A549 (cell line): ENCODE measurements at regions not wholly inside any gene's neighbourhood (a gene's known extent, or its start where the extent isn't known, plus 50 kb on each side); places are given as distances from the start of the nearest gene placed in this dataset.

ENCODE experiments used
- ATAC-seq, 2 experiments: fragments of 200-7000 bp in 1 of 2; fragments of >200 bp in 1 of 2; cut with Nextera tagmentation in 1 of 2; cut with Tn5 transposase in 1 of 2; 3 replicates each; pipeline versions ENCODE4 v1.8.0 to v1.9.1; 2018 to 2020; ENCODE audit warnings: mild to moderate bottlenecking in 1 of 2, moderate library complexity in 1 of 2
- CTCF ChIA-PET: fragments of 300-600 bp; sonication (Branson Sonifier 250); formaldehyde crosslinking; extraction: SDS; loops from one replicate; lab custom pipeline; 2021; ENCODE audit warnings: antibody characterized with exemption, inconsistent platforms; lab: Yijun Ruan, JAX
- POLR2A ChIA-PET: fragments of 350-600 bp; formaldehyde crosslinking; extraction: SDS; loops from one replicate; lab custom pipeline; 2021; ENCODE audit warnings: antibody characterized with exemption, inconsistent platforms; lab: Yijun Ruan, JAX
- DNase-seq, 2 experiments: peaks; one replicate each; pipeline versions ENCODE4 v3.0.0 to v3.0.0-alpha.2; 2011 to 2016; ENCODE audit warnings: low read depth in 1 of 2, low spot score in 1 of 2
- FAIRE-seq: peaks from 2 replicates; lab custom pipeline; 2011; peaks lifted over from hg19 to GRCh38; lab: Jason Lieb, UNC
- H3K27ac ChIP-seq, 2 experiments: fragments of >200 bp; sonication (Bioruptor Twin); formaldehyde crosslinking; 3 replicates each; pipeline ENCODE4 v1.5.1; 2016 to 2017
- H3K4me1 ChIP-seq: fragments of >200 bp; sonication (Bioruptor Twin); formaldehyde crosslinking; 3 replicates; pipeline ENCODE4 v1.6.1; 2016
- H3K4me2 ChIP-seq: fragments of >200 bp; sonication (Bioruptor Twin); formaldehyde crosslinking; 3 replicates; pipeline ENCODE4 v1.6.1; 2016
- H3K4me3 ChIP-seq: fragments of >200 bp; sonication (Bioruptor Twin); formaldehyde crosslinking; 3 replicates; pipeline ENCODE4 v1.5.1; 2016
- H3K9me3 ChIP-seq: fragments of >200 bp; sonication (Bioruptor Twin); formaldehyde crosslinking; 3 replicates; pipeline ENCODE4 v1.6.1; 2016
- BHLHE40 ChIP-seq: IDR thresholded peaks from 2 replicates; pipeline ENCODE4 v1.6.1; 2012; ENCODE audit warnings: low read depth, low read length, inconsistent platforms
- CEBPB ChIP-seq, 2 experiments: fragments of >200 bp in 1 of 2; sonication (Bioruptor Twin) in 1 of 2; formaldehyde crosslinking in 1 of 2; IDR thresholded peaks; 2 replicates each; pipeline ENCODE4 v1.6.1; 2012 to 2016
- CHD4 ChIP-seq: fragments of 200-600 bp; sonication (generic); IDR thresholded peaks from 2 replicates; pipeline ENCODE4 v1.6.1; 2016; ENCODE audit warnings: antibody characterized with exemption, mild to moderate bottlenecking, borderline replicate concordance
- FOSL2 ChIP-seq, 2 experiments: fragments of 450-650 bp in 1 of 2; fragments of >200 bp in 1 of 2; sonication (Bioruptor Twin) in 1 of 2; formaldehyde crosslinking; IDR thresholded peaks; 2 replicates each; pipeline versions ENCODE4 v1.5.0 to v1.6.1; 2016 to 2020; ENCODE audit warnings: mild to moderate bottlenecking in 1 of 2, moderate library complexity in 1 of 2
- HOXA7 ChIP-seq: fragments of 250-450 bp; sonication (Bioruptor Pico); IDR thresholded peaks from 2 replicates; pipeline ENCODE4 v1.5.0; 2020; ENCODE audit warnings: mild to moderate bottlenecking, moderate library complexity
- JUN ChIP-seq, 2 experiments: fragments of >200 bp; sonication (Bioruptor Twin); formaldehyde crosslinking; IDR thresholded peaks; 2 replicates in 1 of 2; 3 replicates in 1 of 2; pipeline ENCODE4 v1.6.1; 2016 to 2017
- KDM1A ChIP-seq: fragments of 200-600 bp; sonication (generic); IDR thresholded peaks from 2 replicates; pipeline ENCODE4 v1.6.1; 2016; ENCODE audit warnings: low read depth, mild to moderate bottlenecking
- MAZ ChIP-seq: fragments of 150-350 bp; IDR thresholded peaks from 2 replicates; pipeline ENCODE4 v1.6.1; 2014; ENCODE audit warnings: antibody characterized with exemption, low read depth, low read length, borderline replicate concordance
- MYC ChIP-seq: IDR thresholded peaks from 2 replicates; pipeline ENCODE4 v1.6.1; 2012; ENCODE audit warnings: mild to moderate bottlenecking, inconsistent platforms, low read length, improper control_type of control experiment, borderline replicate concordance
- NFE2L2 ChIP-seq: fragments of 150-350 bp; conservative IDR thresholded peaks from 2 replicates; pipeline ENCODE4 v1.6.1; 2014; ENCODE audit warnings: low read length
- NPAS2 ChIP-seq: fragments of 250-450 bp; sonication (Bioruptor Pico); IDR thresholded peaks from 2 replicates; pipeline ENCODE4 v1.8.0; 2022; ENCODE audit warnings: mild to moderate bottlenecking, moderate library complexity, borderline replicate concordance
- NR3C1 ChIP-seq: fragments of >200 bp; sonication (Bioruptor Twin); formaldehyde crosslinking; IDR thresholded peaks from 3 replicates; pipeline ENCODE4 v1.6.1; 2017
- RAD21 ChIP-seq, 2 experiments: fragments of >200 bp in 1 of 2; sonication (Bioruptor Twin) in 1 of 2; formaldehyde crosslinking in 1 of 2; IDR thresholded peaks in 1 of 2; conservative IDR thresholded peaks in 1 of 2; 2 replicates in 1 of 2; 3 replicates in 1 of 2; pipeline ENCODE4 v1.6.1; 2012 to 2018; ENCODE audit warnings: inconsistent platforms in 1 of 2
- RFX5 ChIP-seq: fragments of 450-650 bp; IDR thresholded peaks from 2 replicates; pipeline ENCODE4 v1.7.1; 2014; ENCODE audit warnings: antibody characterized with exemption, mild to moderate bottlenecking, moderate library complexity
- SMC3 ChIP-seq: fragments of >200 bp; sonication (Bioruptor Twin); formaldehyde crosslinking; IDR thresholded peaks from 3 replicates; pipeline ENCODE4 v1.6.1; 2018; ENCODE audit warnings: inconsistent platforms
- ZC3H11A ChIP-seq: fragments of 450-650 bp; IDR thresholded peaks from 2 replicates; pipeline ENCODE4 v1.6.1; 2014; ENCODE audit warnings: antibody characterized with exemption, mild to moderate bottlenecking
- ZFP36 ChIP-seq: fragments of 450-650 bp; IDR thresholded peaks from 2 replicates; pipeline ENCODE4 v1.6.1; 2014; ENCODE audit warnings: borderline replicate concordance; ENCODE audit not compliant: partially characterized antibody
- ZNF302 ChIP-seq: fragments of 250-450 bp; sonication (Bioruptor Pico); IDR thresholded peaks from 2 replicates; pipeline ENCODE4 v1.9.0; 2021; ENCODE audit warnings: inconsistent platforms, mild to moderate bottlenecking, moderate library complexity
- WGBS: methylation state at CpG from one replicate; pipeline ENCODE4 v1.1.6; 2017; ENCODE audit errors: missing lambda C conversion rate; 5-methylcytosine and 5-hydroxymethylcytosine counted together
- TF ChIP-seq, protein P1 (sequence below): fragments of 200-600 bp; sonication (generic); IDR thresholded peaks from 2 replicates; pipeline ENCODE4 v1.6.1; 2016; ENCODE audit warnings: antibody characterized with exemption, mild to moderate bottlenecking, moderate library complexity
- TF ChIP-seq, protein P2 (sequence below): fragments of 450-650 bp; IDR thresholded peaks from 2 replicates; pipeline ENCODE4 v1.6.1; 2014; ENCODE audit warnings: antibody characterized with exemption

DNA sequence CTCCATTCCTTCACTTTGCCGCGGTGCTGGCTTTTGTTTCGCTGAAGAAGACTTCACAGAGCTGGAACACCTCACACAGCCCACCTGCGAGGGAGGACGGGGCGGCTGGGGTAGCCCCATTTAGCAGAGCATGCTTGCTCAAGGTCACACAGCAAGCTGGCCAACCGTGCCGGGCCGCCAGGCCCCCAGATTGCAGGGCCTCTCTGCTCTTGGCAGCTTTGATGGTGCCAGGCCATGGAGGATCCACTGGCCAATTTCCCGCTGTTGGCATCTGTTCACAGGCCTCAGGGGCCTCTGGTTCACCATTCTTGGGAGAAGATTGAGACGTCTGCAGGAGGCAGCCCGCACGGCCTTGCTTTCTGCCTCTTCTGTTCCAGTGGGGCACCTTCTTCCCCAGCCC, 77.9 kb upstream of the LINGO1 start (continued):
- no peak for TF ChIP-seq SMC3

DNA sequence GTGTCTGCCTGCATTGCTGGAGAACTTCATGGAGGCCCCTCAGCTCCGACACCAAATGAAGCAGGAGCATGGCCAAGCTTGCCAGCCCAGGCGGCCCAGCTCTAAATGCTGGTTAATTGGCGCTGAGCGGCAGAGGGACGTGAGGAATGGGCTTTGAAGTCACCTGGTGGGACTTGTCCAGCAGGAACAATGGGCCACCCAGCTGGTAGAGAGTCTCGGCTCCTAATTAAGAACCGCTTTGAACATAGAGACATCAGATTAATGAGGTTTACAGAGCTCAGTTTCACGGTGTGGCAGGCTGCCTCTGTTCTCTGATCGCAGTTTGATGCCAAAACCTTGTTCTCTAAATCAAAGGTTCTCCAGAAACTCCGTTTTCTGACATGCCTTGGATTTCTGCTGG, 77.5 kb upstream of the LINGO1 start:
- CTCF ChIA-PET, result interaction anchor here (0.7 to 1.9 kb wide), 5 partner anchors 8 to 110 kb away, joined by 3 to 6 read pairs (median 3); no protein-coding TSS in a partner anchor
- no peaks in the 10 kb centered on the region for H3K4me1 ChIP-seq

GRCh38 chr15:77709135-77709886, 76.6 kb upstream of the LINGO1 start:
- no peak for FAIRE-seq
- no peak overlapping the region for H3K4me2 ChIP-seq
- no peak overlapping the region for H3K4me3 ChIP-seq
- H3K27ac ChIP-seq, result no peak overlapping the region
- WGBS, result 46% methylated on average over 10 of the region's 10 CpGs
- no peaks in the 10 kb centered on the region for H3K9me3 ChIP-seq
- CTCF ChIA-PET, result interaction anchor here (1.1 to 1.9 kb wide), 5 partner anchors 9 to 111 kb away, joined by 3 to 6 read pairs (median 3); no protein-coding TSS in a partner anchor
- POLR2A ChIA-PET, result no interaction called here
- peak; percentile 41 to 57; a peak in 4 of 6 replicates for ATAC-seq
- TF ChIP-seq NR3C1 (no peak), ZNF302 (CRISPR knock-in tag) (no peak), RAD21 (conservative IDR thresholded peaks at IDR 0.05 in 1 of 2, IDR thresholded peaks at IDR 0.05 in 1 of 2) (0 out of 5 replicates have a peak, but pooled peaks of 1 of the 2 experiments have one; percentile 19), RFX5 (no peak), NFE2L2 (no peak)
- TF ChIP-seq, protein P1, sequence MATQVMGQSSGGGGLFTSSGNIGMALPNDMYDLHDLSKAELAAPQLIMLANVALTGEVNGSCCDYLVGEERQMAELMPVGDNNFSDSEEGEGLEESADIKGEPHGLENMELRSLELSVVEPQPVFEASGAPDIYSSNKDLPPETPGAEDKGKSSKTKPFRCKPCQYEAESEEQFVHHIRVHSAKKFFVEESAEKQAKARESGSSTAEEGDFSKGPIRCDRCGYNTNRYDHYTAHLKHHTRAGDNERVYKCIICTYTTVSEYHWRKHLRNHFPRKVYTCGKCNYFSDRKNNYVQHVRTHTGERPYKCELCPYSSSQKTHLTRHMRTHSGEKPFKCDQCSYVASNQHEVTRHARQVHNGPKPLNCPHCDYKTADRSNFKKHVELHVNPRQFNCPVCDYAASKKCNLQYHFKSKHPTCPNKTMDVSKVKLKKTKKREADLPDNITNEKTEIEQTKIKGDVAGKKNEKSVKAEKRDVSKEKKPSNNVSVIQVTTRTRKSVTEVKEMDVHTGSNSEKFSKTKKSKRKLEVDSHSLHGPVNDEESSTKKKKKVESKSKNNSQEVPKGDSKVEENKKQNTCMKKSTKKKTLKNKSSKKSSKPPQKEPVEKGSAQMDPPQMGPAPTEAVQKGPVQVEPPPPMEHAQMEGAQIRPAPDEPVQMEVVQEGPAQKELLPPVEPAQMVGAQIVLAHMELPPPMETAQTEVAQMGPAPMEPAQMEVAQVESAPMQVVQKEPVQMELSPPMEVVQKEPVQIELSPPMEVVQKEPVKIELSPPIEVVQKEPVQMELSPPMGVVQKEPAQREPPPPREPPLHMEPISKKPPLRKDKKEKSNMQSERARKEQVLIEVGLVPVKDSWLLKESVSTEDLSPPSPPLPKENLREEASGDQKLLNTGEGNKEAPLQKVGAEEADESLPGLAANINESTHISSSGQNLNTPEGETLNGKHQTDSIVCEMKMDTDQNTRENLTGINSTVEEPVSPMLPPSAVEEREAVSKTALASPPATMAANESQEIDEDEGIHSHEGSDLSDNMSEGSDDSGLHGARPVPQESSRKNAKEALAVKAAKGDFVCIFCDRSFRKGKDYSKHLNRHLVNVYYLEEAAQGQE, result peak; percentile 62
- DNase-seq, result peak in 1 of 2 experiments; percentile 39
- H3K4me1 ChIP-seq, result no peaks in the 10 kb centered on the region

More for the DNA sequence above, 77.5 kb upstream of the LINGO1 start:
- ATAC-seq, result no peak
- no peak for FAIRE-seq
- POLR2A ChIA-PET, result no interaction called here
- no peak for TF ChIP-seq JUN (IDR thresholded peaks at IDR 0.05)
- no peak for TF ChIP-seq NR3C1
- no peak for TF ChIP-seq ZNF302 (CRISPR knock-in tag)
- no peak for TF ChIP-seq NPAS2
- no peak for TF ChIP-seq ZC3H11A
- TF ChIP-seq KDM1A, result no peak
- no peak for TF ChIP-seq HOXA7 (CRISPR knock-in tag)
- TF ChIP-seq MAZ, result no peak
- TF ChIP-seq CEBPB (IDR thresholded peaks at IDR 0.05), result no peak
- TF ChIP-seq FOSL2 (IDR thresholded peaks at IDR 0.05), result no peak
- no peak for TF ChIP-seq FOSL2 (CRISPR knock-in tag; IDR thresholded peaks at IDR 0.05)
- no peak for TF ChIP-seq CHD4
- no peak for TF ChIP-seq BHLHE40
- TF ChIP-seq, protein P2, sequence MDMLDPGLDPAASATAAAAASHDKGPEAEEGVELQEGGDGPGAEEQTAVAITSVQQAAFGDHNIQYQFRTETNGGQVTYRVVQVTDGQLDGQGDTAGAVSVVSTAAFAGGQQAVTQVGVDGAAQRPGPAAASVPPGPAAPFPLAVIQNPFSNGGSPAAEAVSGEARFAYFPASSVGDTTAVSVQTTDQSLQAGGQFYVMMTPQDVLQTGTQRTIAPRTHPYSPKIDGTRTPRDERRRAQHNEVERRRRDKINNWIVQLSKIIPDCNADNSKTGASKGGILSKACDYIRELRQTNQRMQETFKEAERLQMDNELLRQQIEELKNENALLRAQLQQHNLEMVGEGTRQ, result no peak
- TF ChIP-seq, protein P1, result no peak
- no peak for TF ChIP-seq ZFP36
- no peak for TF ChIP-seq MYC
- no peak overlapping the region for H3K27ac ChIP-seq
- WGBS, result 51% methylated on average over 10 of the region's 10 CpGs
- DNase-seq, result no peak
- no peak overlapping the region for H3K4me2 ChIP-seq
- no peaks in the 10 kb centered on the region for H3K9me3 ChIP-seq
- no peak overlapping the region for H3K4me3 ChIP-seq
